NCI-H82 treated with DMSO at 0.1 percent for 48 hours (cell line): ENCODE measurements at regions not wholly inside any gene's neighbourhood (a gene's known extent, or its start where the extent isn't known, plus 50 kb on each side); places are given as distances from the start of the nearest gene placed in this dataset.

Experiments
- DNase-seq: peaks from one replicate; lab custom pipeline; 2025; ENCODE audit not compliant: unreplicated experiment; lab: John Stamatoyannopoulos, UW

- DNase-seq = no peak
These were observed 126.3 kb downstream of the MSX2 start for GRCh38 chr5:174850565-174851169.

- no peak for DNase-seq
These were observed 125.0 kb downstream of the MSX2 start for GRCh38 chr5:174849426-174849825.

- no peak for DNase-seq
These were observed 120.6 kb downstream of the MSX2 start for GRCh38 chr5:174844971-174845370.

- no peak for DNase-seq
These were observed 119.2 kb downstream of the MSX2 start for GRCh38 chr5:174843263-174844250.

GRCh38 chr5:174840435-174840834, 116.1 kb downstream of the MSX2 start:
- no peak for DNase-seq

GRCh38 chr5:174839196-174839595, 114.8 kb downstream of the MSX2 start:
- no peak for DNase-seq

GRCh38 chr5:174837919-174838902, 113.8 kb downstream of the MSX2 start:
- peak; percentile 0 for DNase-seq

GRCh38 chr5:174834081-174834480, 109.7 kb downstream of the MSX2 start:
- DNase-seq = no peak

GRCh38 chr5:174832811-174833210, 108.4 kb downstream of the MSX2 start:
- DNase-seq = no peak

- DNase-seq = no peak
These were observed 107.6 kb downstream of the MSX2 start for GRCh38 chr5:174832025-174832424.

- DNase-seq = no peak
These were observed 106.8 kb downstream of the MSX2 start for GRCh38 chr5:174831031-174831660.

- DNase-seq = no peak
These were observed 105.1 kb downstream of the MSX2 start for GRCh38 chr5:174829511-174829864.

GRCh38 chr5:174828804-174829510, 104.6 kb downstream of the MSX2 start:
- DNase-seq = no peak

- DNase-seq = no peak
These were observed 103.2 kb downstream of the MSX2 start for GRCh38 chr5:174827558-174827957.

GRCh38 chr5:174825587-174825986, 101.2 kb downstream of the MSX2 start:
- no peak for DNase-seq

GRCh38 chr5:174818430-174818829, 94.0 kb downstream of the MSX2 start:
- no peak for DNase-seq

- DNase-seq = no peak
These were observed 93.2 kb downstream of the MSX2 start for GRCh38 chr5:174817610-174818009.

GRCh38 chr5:174816858-174817257, 92.5 kb downstream of the MSX2 start:
- no peak for DNase-seq

- no peak for DNase-seq
These were observed 87.1 kb downstream of the MSX2 start for GRCh38 chr5:174811438-174811837.

GRCh38 chr5:174810796-174811195, 86.4 kb downstream of the MSX2 start:
- no peak for DNase-seq
